ENCODE measurements at regions not wholly inside any gene's neighbourhood (a gene's known extent, or its start where the extent isn't known, plus 50 kb on each side); places are given as distances from the start of the nearest gene placed in this dataset.

- DNase-seq: no peak
- H3K27ac Mint-ChIP-seq: no peak overlapping the region
- peaks cover 7% of the 10 kb centered on the region for H3K27me3 Mint-ChIP-seq (ENCODE audit: low read depth)
- H3K36me3 Mint-ChIP-seq (ENCODE audit: insufficient read depth in 2 of 2): no peaks in the 10 kb centered on the region
- peaks cover 2 to 4% of the 10 kb centered on the region in 2 donors for H3K9me3 Mint-ChIP-seq
- no peaks in the 10 kb centered on the region for H3K4me1 Mint-ChIP-seq (ENCODE audit: low read depth)
- ATAC-seq (replicated peaks in 1 of 2): no peak
- H3K4me3 Mint-ChIP-seq: no peak overlapping the region
Observed at GRCh38 chr5:174291162-174291561, 245.7 kb downstream of the NSG2 start.

DNA sequence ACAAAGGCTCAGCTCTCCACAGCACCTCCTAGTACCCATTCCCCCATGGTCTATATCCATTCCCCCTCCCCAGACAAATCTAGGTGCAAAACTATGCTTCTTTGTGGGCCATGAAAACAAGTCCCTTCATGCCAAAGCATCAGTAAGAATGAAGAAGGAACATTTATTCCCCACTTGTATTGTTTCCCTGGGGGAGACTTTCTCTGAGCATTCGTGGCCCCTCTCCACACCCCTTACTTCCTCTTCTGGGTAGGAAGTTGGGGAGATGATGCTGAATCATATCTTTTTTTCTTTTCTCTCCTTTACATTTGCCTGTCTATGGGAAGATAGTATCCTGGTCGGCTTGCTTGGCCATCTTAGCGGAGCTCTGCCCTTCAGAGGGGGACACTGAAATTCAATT lies 246.8 kb downstream of the NSG2 start:
- H3K36me3 Mint-ChIP-seq (ENCODE audit: insufficient read depth in 2 of 2): no peaks in the 10 kb centered on the region
- no peak for DNase-seq
- peaks cover 7% of the 10 kb centered on the region for H3K27me3 Mint-ChIP-seq (ENCODE audit: low read depth)
- no peak overlapping the region for H3K4me3 Mint-ChIP-seq
- H3K4me1 Mint-ChIP-seq (ENCODE audit: low read depth): no peaks in the 10 kb centered on the region
- peaks cover 2 to 5% of the 10 kb centered on the region in 2 donors for H3K9me3 Mint-ChIP-seq
- no peak for ATAC-seq (replicated peaks in 1 of 2)
- H3K27ac Mint-ChIP-seq: no peak overlapping the region

- Mint-ChIP-seq H3K27me3 (ENCODE audit: low read depth) (peaks cover 7% of the 10 kb centered on the region), H3K4me3 (no peak overlapping the region), H3K36me3 (ENCODE audit: insufficient read depth in 2 of 2) (no peaks in the 10 kb centered on the region), H3K9me3 (peaks cover 2 to 6% of the 10 kb centered on the region in 2 donors), H3K27ac (no peak overlapping the region), H3K4me1 (ENCODE audit: low read depth) (no peaks in the 10 kb centered on the region)
- no peak for DNase-seq
- ATAC-seq (replicated peaks in 1 of 2): no peak
Observed at GRCh38 chr5:174293006-174293405, 247.5 kb downstream of the NSG2 start.

- Mint-ChIP-seq H3K4me3 (no peak overlapping the region), H3K4me1 (ENCODE audit: low read depth) (no peaks in the 10 kb centered on the region), H3K27me3 (ENCODE audit: low read depth) (peaks cover 7% of the 10 kb centered on the region), H3K9me3 (peaks cover 2 to 6% of the 10 kb centered on the region in 2 donors), H3K36me3 (ENCODE audit: insufficient read depth in 2 of 2) (peaks cover 0 to 2% of the 10 kb centered on the region in 2 donors), H3K27ac (no peak overlapping the region)
- ATAC-seq (replicated peaks in 1 of 2) (no peak), DNase-seq (no peak)
Observed at GRCh38 chr5:174293481-174293880, 248.0 kb downstream of the NSG2 start.

DNA sequence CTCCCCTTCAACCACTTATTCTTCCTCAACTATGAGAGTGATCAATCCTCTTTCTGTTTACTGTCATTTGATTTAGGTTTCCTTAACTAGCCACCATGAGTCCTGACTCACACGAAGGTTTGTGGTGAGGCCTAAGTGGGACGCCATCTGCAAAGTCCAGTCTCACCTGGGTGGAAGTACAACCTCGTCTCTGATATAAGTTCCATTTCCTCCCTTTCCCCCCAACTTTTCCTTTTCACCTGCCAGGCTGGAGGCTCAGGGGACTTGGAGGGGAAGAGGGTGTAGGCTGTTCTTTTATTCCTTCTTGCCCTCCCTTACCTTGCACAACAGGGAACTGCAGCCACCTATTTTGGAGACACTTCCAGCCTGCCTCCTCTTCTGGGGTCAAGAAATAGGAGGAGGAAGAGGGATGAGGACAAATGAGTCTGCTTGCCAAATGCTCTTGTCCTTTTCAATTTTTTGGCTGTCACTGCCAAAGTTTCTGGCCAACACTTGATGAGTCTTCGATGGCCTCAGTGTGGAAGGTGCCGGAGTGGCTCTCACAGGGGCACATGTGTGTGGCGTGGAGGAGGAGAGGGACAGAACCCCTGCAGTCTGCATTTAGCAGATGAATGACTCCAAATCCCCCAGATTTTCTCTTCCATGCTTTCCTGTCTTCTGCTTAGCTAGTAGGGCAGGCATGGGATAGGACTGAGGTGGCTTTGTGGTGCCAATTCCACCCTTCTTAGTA lies 249.6 kb downstream of the NSG2 start:
- Mint-ChIP-seq H3K36me3 (ENCODE audit: insufficient read depth in 2 of 2) (peaks cover 0 to 2% of the 10 kb centered on the region in 2 donors), H3K27me3 (ENCODE audit: low read depth) (peaks cover 7% of the 10 kb centered on the region), H3K27ac (no peak overlapping the region), H3K9me3 (peaks cover 2 to 6% of the 10 kb centered on the region in 2 donors), H3K4me3 (no peak overlapping the region), H3K4me1 (ENCODE audit: low read depth) (no peaks in the 10 kb centered on the region)
- ATAC-seq (replicated peaks in 1 of 2) (no peak), DNase-seq (no peak)

DNA sequence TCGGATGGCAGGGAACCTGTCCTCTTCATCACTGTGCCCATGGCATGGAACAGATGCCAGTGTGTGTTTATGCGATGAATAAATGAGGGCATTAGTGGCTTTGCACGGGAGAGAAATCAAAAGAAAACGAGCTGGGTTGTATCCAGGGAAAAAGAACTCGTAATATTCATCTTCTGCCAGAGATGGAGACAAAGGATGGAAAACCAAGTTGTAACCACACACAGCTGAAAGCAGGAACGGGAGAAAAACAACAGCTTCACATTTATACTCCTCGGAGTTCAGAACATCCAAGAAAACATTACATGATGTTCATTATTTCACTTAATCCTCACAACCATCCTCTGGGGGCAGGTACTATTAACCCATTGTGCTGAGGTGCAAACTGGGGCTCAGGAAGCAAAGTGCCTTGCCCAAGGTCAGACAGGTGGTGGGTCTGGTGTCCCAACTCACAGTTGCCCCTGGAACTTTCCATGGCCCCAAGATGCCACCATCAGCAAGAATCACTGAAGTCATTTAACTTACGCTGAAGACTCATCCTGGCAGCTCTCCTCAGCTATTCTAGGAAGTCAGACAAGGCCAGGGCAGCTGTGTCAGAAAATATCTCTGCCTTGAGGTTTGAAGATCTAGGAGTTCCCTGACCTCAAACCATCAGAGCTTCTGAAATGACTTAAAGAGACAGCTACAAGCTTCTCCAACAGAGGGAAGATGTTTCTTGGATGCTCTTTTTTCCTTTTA lies 250.4 kb downstream of the NSG2 start:
- Mint-ChIP-seq H3K36me3 (ENCODE audit: insufficient read depth in 2 of 2) (peaks cover 0 to 2% of the 10 kb centered on the region in 2 donors), H3K4me3 (no peak overlapping the region), H3K9me3 (peaks cover 2 to 4% of the 10 kb centered on the region in 2 donors), H3K27ac (no peak overlapping the region), H3K27me3 (ENCODE audit: low read depth) (peaks cover 7% of the 10 kb centered on the region), H3K4me1 (ENCODE audit: low read depth) (no peaks in the 10 kb centered on the region)
- no peak for ATAC-seq (replicated peaks in 1 of 2)
- no peak for DNase-seq

GRCh38 chr5:174300118-174300940 lies 254.8 kb downstream of the NSG2 start:
- Mint-ChIP-seq H3K27me3 (ENCODE audit: low read depth) (peaks cover 8% of the 10 kb centered on the region), H3K4me1 (ENCODE audit: low read depth) (no peaks in the 10 kb centered on the region), H3K4me3 (no peak overlapping the region), H3K27ac (no peak overlapping the region), H3K9me3 (peaks cover 0 to 2% of the 10 kb centered on the region in 2 donors), H3K36me3 (ENCODE audit: insufficient read depth in 2 of 2) (peaks cover 0 to 2% of the 10 kb centered on the region in 2 donors)
- ATAC-seq (replicated peaks in 1 of 2) (no peak), DNase-seq (no peak)

GRCh38 chr5:174300941-174301761 lies 255.6 kb downstream of the NSG2 start:
- no peak overlapping the region for H3K27ac Mint-ChIP-seq
- peaks cover 9% of the 10 kb centered on the region for H3K27me3 Mint-ChIP-seq (ENCODE audit: low read depth)
- H3K4me1 Mint-ChIP-seq (ENCODE audit: low read depth): no peaks in the 10 kb centered on the region
- H3K4me3 Mint-ChIP-seq: no peak overlapping the region
- DNase-seq (no peak), ATAC-seq (replicated peaks in 1 of 2) (no peak)
- H3K9me3 Mint-ChIP-seq: peaks cover 0 to 2% of the 10 kb centered on the region in 2 donors
- peaks cover 0 to 2% of the 10 kb centered on the region in 2 donors for H3K36me3 Mint-ChIP-seq (ENCODE audit: insufficient read depth in 2 of 2)

- Mint-ChIP-seq H3K4me1 (ENCODE audit: low read depth) (no peaks in the 10 kb centered on the region), H3K9me3 (peaks cover 0 to 2% of the 10 kb centered on the region in 2 donors), H3K27me3 (ENCODE audit: low read depth) (peaks cover 15% of the 10 kb centered on the region), H3K27ac (no peak overlapping the region), H3K4me3 (no peak overlapping the region), H3K36me3 (ENCODE audit: insufficient read depth in 2 of 2) (peaks cover 0 to 2% of the 10 kb centered on the region in 2 donors)
- no peak for DNase-seq
- ATAC-seq (replicated peaks in 1 of 2): no peak
Observed at GRCh38 chr5:174301848-174302625, 256.5 kb downstream of the NSG2 start.

- ATAC-seq (replicated peaks in 1 of 2) (no peak), DNase-seq (no peak)
- Mint-ChIP-seq H3K9me3 (no peaks in the 10 kb centered on the region), H3K4me1 (ENCODE audit: low read depth) (no peaks in the 10 kb centered on the region), H3K4me3 (no peak overlapping the region), H3K36me3 (ENCODE audit: insufficient read depth in 2 of 2) (peaks cover 0 to 2% of the 10 kb centered on the region in 2 donors), H3K27ac (no peak overlapping the region), H3K27me3 (ENCODE audit: low read depth) (peaks cover 15% of the 10 kb centered on the region)
Observed at GRCh38 chr5:174303035-174303434, 257.5 kb downstream of the NSG2 start.

DNA sequence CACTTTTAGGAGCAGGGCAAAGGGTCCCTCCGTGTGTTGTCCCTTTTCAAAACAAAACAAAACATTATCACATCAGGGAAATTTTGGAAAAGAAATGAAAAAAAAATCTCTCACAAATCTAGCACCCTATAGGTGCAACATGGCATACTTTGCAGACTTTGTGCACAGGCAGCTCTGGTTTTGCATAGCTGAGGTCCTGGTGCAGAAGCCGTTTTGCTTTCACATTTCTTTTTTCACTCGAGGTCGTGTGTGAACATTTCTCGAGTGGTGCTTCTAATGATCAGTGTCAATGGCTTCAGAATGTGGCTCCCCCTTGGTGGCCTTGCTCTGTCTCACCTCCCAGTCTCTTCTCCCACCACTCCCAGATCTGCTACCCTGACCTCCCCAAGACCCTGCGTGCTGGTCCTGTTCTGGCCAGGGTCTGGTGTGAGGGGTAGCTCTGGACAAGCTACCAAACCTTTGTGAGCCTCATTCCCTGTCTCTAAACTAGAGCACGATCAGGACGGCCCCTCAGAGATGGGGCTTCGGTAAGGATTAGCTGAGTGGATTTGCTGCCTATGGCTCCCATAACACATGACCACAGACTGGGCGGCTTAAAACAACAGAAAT lies 258.0 kb downstream of the NSG2 start:
- Mint-ChIP-seq H3K9me3 (no peaks in the 10 kb centered on the region), H3K27ac (no peak overlapping the region), H3K27me3 (ENCODE audit: low read depth) (peaks cover 15% of the 10 kb centered on the region), H3K36me3 (ENCODE audit: insufficient read depth in 2 of 2) (no peaks in the 10 kb centered on the region), H3K4me3 (no peak overlapping the region), H3K4me1 (ENCODE audit: low read depth) (no peaks in the 10 kb centered on the region)
- DNase-seq (no peak), ATAC-seq (replicated peaks in 1 of 2) (no peak)

Measured in activated T-cell treated with anti-CD3 and anti-CD28 coated beads, Interleukin-2, amount 50 U/mL, for 72 hours (primary cell).